ENCODE measurements at regions not wholly inside any gene's neighbourhood (a gene's known extent, or its start where the extent isn't known, plus 50 kb on each side); places are given as distances from the start of the nearest gene placed in this dataset.

DNA sequence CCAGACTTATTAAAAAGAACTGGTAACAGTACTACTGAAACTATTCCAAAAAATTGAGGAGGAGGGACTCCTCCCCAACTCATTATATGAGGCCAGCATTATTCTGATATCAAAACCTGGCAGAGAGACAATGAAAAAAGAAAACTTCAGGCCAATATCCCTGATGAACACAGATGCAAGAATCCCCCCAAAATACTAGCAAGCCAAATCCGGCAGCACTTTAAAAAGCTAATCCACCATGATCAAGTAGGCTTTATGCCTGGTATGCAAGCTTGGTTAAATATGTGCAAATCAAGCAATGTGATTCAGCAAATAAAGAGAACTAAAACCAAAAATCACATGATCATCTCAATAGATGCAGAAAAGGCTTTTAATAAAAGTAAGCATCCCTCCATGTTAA lies 2271.0 kb upstream of the C9orf72 start:
- Histone ChIP-seq H3K27me3 (ENCODE audit: low read depth) (no peaks in the 10 kb centered on the region), H3K4me3 (no peak overlapping the region), H3K9me3 (no peaks in the 10 kb centered on the region), H3K27ac (no peak overlapping the region), H3K36me3 (no peaks in the 10 kb centered on the region), H3K4me1 (no peaks in the 10 kb centered on the region)
- ATAC-seq (no peak), DNase-seq (no peak)
- intact Hi-C loops (cut with DNase I), result no loop called here
- TF ChIP-seq, protein P1, sequence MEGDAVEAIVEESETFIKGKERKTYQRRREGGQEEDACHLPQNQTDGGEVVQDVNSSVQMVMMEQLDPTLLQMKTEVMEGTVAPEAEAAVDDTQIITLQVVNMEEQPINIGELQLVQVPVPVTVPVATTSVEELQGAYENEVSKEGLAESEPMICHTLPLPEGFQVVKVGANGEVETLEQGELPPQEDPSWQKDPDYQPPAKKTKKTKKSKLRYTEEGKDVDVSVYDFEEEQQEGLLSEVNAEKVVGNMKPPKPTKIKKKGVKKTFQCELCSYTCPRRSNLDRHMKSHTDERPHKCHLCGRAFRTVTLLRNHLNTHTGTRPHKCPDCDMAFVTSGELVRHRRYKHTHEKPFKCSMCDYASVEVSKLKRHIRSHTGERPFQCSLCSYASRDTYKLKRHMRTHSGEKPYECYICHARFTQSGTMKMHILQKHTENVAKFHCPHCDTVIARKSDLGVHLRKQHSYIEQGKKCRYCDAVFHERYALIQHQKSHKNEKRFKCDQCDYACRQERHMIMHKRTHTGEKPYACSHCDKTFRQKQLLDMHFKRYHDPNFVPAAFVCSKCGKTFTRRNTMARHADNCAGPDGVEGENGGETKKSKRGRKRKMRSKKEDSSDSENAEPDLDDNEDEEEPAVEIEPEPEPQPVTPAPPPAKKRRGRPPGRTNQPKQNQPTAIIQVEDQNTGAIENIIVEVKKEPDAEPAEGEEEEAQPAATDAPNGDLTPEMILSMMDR (IDR thresholded peaks at IDR 0.05), result no peak

DNA sequence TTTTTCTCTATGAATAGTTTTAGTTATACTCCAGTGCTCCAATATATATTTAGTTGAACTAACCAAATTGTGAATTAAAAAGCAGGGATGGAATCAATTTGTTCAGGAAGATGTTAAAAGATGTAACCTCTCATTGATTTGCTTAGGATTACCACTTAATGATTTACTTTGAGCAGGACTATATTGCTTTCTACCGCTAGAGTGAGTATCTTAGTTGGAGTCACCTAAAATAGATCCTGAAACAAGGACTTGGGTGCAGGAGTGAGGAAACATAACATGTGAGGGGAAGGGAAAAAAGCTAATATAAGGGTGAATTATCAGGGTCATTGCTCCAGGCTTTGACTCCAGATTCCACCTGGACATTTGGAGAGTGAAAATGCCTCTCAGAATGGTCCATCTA lies 2277.4 kb upstream of the C9orf72 start:
- intact Hi-C loops (cut with DNase I), result no loop called here
- no peak for ATAC-seq
- no peak overlapping the region for H3K27ac ChIP-seq
- TF ChIP-seq, protein P1 (IDR thresholded peaks at IDR 0.05), result no peak
- H3K4me3 ChIP-seq, result no peak overlapping the region
- no peaks in the 10 kb centered on the region for H3K36me3 ChIP-seq
- no peaks in the 10 kb centered on the region for H3K9me3 ChIP-seq
- H3K4me1 ChIP-seq, result no peaks in the 10 kb centered on the region
- DNase-seq, result no peak
- H3K27me3 ChIP-seq (ENCODE audit: low read depth), result no peaks in the 10 kb centered on the region

DNA sequence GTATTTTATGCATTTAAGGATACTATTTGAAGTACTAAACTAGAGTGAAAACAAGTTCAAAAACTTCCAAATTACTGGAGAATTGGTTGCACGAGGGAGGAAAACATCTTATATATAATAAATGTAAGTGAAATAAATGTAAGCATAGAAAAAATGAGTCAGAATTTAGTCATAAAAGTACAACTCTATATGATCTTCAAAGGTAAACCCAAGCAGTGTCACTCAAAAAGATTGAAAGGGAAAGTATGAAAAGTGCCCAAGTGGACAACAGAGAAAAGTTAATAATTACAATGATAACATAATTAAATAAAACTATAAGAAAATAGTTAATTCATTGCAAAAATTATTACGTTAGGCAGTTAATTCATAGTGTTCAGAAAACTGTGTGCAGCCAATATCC lies 2288.5 kb upstream of the C9orf72 start:
- H3K9me3 ChIP-seq, result no peaks in the 10 kb centered on the region
- H3K4me3 ChIP-seq, result no peak overlapping the region
- DNase-seq (no peak), ATAC-seq (no peak)
- H3K36me3 ChIP-seq, result no peaks in the 10 kb centered on the region
- no peaks in the 10 kb centered on the region for H3K27me3 ChIP-seq (ENCODE audit: low read depth)
- no peak overlapping the region for H3K27ac ChIP-seq
- intact Hi-C loops (cut with DNase I), result no loop called here
- no peaks in the 10 kb centered on the region for H3K4me1 ChIP-seq
- TF ChIP-seq, protein P1 (IDR thresholded peaks at IDR 0.05), result no peak

GRCh38 chr9:29865764-29866313 lies 2292.6 kb upstream of the C9orf72 start:
- intact Hi-C loops (cut with DNase I), result no loop called here
- no peaks in the 10 kb centered on the region for H3K9me3 ChIP-seq
- no peak overlapping the region for H3K4me3 ChIP-seq
- TF ChIP-seq, protein P1 (IDR thresholded peaks at IDR 0.05), result no peak
- no peaks in the 10 kb centered on the region for H3K27me3 ChIP-seq (ENCODE audit: low read depth)
- no peaks in the 10 kb centered on the region for H3K4me1 ChIP-seq
- ATAC-seq, result no peak
- H3K27ac ChIP-seq, result no peak overlapping the region
- no peak for DNase-seq
- H3K36me3 ChIP-seq, result no peaks in the 10 kb centered on the region

DNA sequence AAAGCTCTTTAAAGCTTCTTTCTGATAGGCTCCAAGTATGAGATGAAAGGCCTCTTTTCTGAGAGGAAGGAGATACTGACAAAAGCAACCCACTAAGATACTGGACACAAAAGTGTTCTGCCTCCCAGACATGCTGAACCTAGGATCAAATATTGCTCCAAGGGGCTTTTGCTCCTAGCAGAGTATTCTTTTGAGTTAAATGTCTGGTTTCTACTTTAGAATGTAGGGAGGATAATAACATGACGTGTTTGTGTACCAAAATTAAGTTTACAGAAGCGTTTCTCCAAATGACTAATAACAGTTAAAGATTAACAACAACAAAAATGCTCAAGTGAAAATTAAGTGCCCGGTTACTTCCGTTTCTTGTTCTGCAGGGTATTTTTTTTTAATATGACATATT lies 2293.3 kb upstream of the C9orf72 start:
- Histone ChIP-seq H3K36me3 (no peaks in the 10 kb centered on the region), H3K9me3 (no peaks in the 10 kb centered on the region), H3K4me1 (no peaks in the 10 kb centered on the region), H3K27me3 (ENCODE audit: low read depth) (no peaks in the 10 kb centered on the region), H3K4me3 (no peak overlapping the region), H3K27ac (no peak overlapping the region)
- intact Hi-C loops (cut with DNase I), result no loop called here
- TF ChIP-seq, protein P1 (IDR thresholded peaks at IDR 0.05), result no peak
- DNase-seq (no peak), ATAC-seq (no peak)

DNA sequence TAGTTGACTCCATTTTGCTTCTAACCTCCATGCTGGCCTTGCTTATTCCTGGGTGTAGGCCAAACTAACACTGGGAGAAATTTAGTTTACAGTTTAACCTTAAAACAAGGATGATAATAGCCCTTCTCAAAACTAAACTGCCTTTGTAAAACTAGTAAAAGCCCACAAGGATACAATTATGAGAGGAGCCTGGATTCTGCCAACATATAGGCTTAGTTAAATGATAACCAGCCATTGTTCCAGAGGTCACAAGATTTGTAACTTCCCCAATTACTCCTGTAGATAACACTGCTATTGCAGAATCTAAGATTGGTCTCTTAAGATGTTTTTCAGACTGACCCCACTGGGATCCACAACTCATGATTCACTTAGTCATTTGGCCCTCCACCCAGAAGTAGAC lies 2300.3 kb upstream of the C9orf72 start:
- intact Hi-C loops (cut with DNase I), result no loop called here
- no peak overlapping the region for H3K4me3 ChIP-seq
- H3K4me1 ChIP-seq, result no peaks in the 10 kb centered on the region
- H3K27me3 ChIP-seq (ENCODE audit: low read depth), result no peaks in the 10 kb centered on the region
- no peaks in the 10 kb centered on the region for H3K9me3 ChIP-seq
- no peak overlapping the region for H3K27ac ChIP-seq
- DNase-seq, result no peak
- TF ChIP-seq, protein P1 (IDR thresholded peaks at IDR 0.05), result no peak
- no peak for ATAC-seq
- H3K36me3 ChIP-seq, result no peaks in the 10 kb centered on the region
